ENCODE measurements at regions not wholly inside any gene's neighbourhood (a gene's known extent, or its start where the extent isn't known, plus 50 kb on each side); places are given as distances from the start of the nearest gene placed in this dataset.
A peak's percentile ranks its signal among the peaks of the same experiment; 100 is the strongest.

- no peak for DNase-seq
Observed at GRCh38 chr1:73953586-73953985, 244.4 kb downstream of the LRRIQ3 start.

GRCh38 chr1:73953186-73953585, 244.8 kb downstream of the LRRIQ3 start:
- no peak for DNase-seq

- DNase-seq: peak; percentile 57
Observed at GRCh38 chr1:73948055-73948454, 249.9 kb downstream of the LRRIQ3 start.

GRCh38 chr1:73947009-73947408, 251.0 kb downstream of the LRRIQ3 start:
- DNase-seq: no peak

DNA sequence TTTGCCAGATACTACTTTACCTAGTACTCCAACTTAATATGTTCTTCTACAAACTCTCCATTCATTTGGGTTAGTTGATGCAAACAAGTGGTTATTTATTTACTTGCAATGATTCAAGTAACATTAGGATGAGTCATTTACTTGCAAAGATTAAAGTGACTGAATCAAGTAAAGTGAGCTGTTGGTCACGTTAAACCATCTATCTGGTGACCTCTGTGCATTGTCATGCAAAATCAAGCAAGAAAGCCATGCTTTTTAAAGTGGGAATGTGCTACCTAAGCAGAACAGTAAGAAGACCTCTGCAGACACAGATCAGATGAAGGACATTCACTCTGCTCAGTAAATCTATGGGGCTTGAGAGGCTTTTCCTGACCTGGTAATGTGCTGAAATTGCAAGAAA, 254.7 kb downstream of the LRRIQ3 start:
- no peak for DNase-seq

DNA sequence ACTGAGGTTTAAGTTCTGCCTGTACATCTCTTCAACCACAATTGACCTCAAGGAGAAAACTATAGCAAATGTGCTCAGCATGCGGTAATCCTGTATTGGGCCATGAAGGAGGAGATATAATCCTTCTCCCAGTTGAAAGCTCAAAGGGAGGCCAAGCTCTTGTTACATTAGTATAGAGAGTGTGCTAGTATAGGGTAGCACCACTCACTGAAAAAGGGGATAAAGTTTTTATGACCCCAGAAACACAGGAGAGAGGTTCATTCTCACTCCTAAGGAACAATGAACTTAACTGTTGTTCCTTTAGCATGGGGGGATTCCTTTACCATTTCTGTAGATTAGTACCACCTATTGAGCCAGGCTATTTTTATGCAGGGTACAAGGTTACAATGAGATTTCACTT, 267.7 kb downstream of the LRRIQ3 start:
- no peak for DNase-seq

DNA sequence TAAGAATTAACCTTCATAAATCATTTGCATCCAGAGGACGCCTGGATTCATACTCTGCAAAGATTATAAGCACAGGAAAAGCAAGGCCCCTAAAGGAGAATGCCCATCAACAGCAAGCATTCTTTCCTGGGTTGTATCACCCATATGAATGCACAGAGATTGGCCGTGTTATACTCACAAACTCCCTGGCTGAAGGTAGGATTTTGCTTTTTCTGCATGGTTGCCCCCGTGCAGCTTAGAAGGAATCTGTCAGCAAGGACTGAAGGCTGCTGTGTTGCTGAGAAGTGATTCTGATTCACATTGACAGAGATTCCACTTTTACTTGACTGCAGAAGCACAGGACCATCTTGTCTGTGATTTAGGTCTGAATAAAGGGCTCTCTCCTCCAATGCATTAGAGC, 283.0 kb downstream of the LRRIQ3 start:
- no peak for DNase-seq

GRCh38 chr1:73913025-73913424, 285.0 kb downstream of the LRRIQ3 start:
- no peak for DNase-seq

DNA sequence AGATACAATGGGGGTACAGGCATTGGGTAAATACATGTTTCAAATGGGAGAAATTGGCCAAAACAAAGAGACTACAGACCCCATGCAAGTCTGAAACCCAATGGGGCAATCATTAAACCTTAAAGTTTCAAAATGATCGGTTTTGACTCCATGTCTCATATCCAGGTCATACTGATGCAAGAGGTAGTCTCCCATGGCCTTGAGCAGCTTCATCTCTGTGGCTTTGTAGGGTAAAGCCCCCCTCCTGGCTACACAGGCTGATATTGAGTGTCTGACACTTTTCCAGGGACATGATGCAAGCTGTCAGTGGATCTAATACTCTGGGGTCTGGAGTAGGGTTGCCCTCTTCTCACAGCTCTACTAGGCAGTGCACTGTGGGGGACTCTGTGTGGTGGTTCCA, 286.1 kb downstream of the LRRIQ3 start:
- no peak for DNase-seq

GRCh38 chr1:73910466-73910865, 287.5 kb downstream of the LRRIQ3 start:
- no peak for DNase-seq

DNA sequence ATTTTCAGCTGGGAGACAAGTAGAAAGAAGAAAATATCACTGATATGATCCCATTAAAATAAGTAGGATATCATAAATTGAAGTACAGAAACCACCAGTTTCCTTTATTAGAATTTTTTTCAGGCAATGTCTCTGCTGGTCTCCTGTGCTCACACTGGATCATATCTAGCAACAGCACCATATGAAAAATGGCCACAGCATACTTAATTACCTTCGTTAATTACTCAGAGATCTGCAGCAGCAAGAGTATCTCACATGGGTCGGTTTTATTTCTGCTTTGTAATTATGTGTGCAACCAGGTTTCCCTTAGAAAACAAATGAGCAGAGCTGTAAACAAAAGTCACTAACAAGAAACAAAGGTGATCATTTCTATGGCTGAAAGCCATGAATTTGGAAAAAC, 287.9 kb downstream of the LRRIQ3 start:
- DNase-seq: no peak

- peak; percentile 76 for DNase-seq
Observed at GRCh38 chr1:73909043-73909562, 288.9 kb downstream of the LRRIQ3 start.

GRCh38 chr1:73907051-73907450, 290.9 kb downstream of the LRRIQ3 start:
- DNase-seq: no peak

- DNase-seq: no peak
Observed at GRCh38 chr1:73903092-73903491, 294.9 kb downstream of the LRRIQ3 start.

- peak; percentile 65 for DNase-seq
Observed at GRCh38 chr1:73901738-73902137, 296.2 kb downstream of the LRRIQ3 start.

- no peak for DNase-seq
Observed at GRCh38 chr1:73899311-73899710, 298.7 kb downstream of the LRRIQ3 start.

DNA sequence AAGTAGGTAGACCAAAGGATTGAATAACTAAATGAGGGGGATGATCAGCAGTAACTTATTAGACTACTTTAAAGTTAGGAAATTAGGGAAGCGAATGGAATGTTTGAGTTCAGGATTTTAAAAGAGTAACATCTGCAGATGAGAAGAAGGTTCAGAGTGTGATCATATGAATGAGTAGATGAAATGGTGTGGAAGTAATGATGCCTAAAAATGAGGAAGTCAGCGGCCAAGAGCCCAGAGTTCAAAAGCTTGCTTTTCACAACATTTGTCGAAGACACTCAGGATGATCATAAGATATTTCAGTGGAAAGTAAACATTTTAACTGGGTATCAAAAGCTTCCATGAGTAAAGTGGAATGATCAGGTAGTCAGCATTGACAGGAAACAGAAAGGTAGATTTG, 299.4 kb downstream of the LRRIQ3 start:
- no peak for DNase-seq

DNA sequence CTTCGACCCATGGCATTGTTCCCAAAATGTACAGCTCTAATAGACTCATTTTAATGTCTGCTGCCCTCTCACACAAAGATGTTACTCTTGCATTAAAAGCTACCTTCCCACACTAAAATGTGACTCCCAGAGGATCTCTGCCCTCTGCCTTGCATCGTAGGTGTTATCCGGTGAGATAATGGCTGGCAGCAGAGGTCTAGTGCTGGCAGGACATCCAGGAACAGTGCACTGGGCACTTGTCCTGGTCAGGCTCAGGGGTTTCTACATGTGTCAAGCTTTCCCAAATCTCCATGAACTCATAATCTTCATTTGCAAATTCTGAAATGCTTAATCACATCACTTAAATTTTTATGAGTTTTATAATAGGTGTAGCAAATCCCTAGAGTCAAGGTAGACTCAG, 310.6 kb downstream of the LRRIQ3 start:
- no peak for DNase-seq

- DNase-seq: no peak
Observed at GRCh38 chr1:73886716-73887115, 311.3 kb downstream of the LRRIQ3 start.

- DNase-seq: no peak
Observed at GRCh38 chr1:73874806-73875205, 323.2 kb downstream of the LRRIQ3 start.

GRCh38 chr1:73868810-73869336, 329.1 kb downstream of the LRRIQ3 start:
- no peak for DNase-seq

- no peak for DNase-seq
Observed at GRCh38 chr1:73862355-73862754, 335.6 kb downstream of the LRRIQ3 start.

DNA sequence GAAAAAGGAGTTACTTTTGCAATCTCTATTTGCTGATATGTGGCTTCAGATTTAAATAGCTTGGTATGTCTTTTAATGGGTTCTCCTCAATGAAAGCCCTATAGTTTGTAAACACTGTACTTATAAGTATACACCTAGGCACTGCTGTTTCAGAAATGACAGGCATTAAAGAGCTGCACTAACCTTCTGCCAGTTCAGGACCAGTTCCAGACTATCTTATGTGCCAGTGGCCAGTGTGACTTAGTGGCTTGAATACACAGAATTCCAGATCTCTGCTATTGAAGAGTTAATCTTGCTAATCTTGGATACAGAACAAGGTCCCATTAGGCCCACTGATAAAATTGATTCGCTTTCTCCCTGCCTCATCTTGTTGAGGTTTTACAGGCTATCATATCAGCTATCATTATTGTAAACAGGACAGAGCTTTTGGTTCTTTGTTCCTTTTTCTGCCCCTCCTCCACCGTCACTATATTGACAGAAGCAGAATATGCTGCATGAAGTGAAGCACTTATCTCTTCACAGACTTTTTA, 337.5 kb downstream of the LRRIQ3 start:
- no peak for DNase-seq

GRCh38 chr1:73859227-73859626, 338.7 kb downstream of the LRRIQ3 start:
- no peak for DNase-seq

- no peak for DNase-seq
Observed at GRCh38 chr1:73854527-73854926, 343.4 kb downstream of the LRRIQ3 start.

All from DMS79 treated with DMSO at 0.1 percent for 48 hours (cell line).